ENCODE measurements at regions not wholly inside any gene's neighbourhood (a gene's known extent, or its start where the extent isn't known, plus 50 kb on each side); places are given as distances from the start of the nearest gene placed in this dataset.
"Not testable (repeated sequence)": the region's sequence is repeated elsewhere in the genome, so short reads cannot be mapped to it uniquely, and the experiment has no call there.

- Mint-ChIP-seq H3K9me3 (peaks cover under 1 to 12% (median 6%) of the 10 kb centered on the region in 7 donors), H3K27ac (no peak overlapping the region), H3K4me3 (no peak overlapping the region), H3K4me1 (peaks cover 5 to 8% (median 5%) of the 10 kb centered on the region in 3 donors), H3K27me3 (peaks cover 22 to 46% (median 32%) of the 10 kb centered on the region in 3 donors), H3K36me3 (no peaks in the 10 kb centered on the region)
- no peak for ATAC-seq (ENCODE audit: low read depth in 2 of 2)
- DNase-seq = no peak
Observed at GRCh38 chr6:40139447-40139846, 205.2 kb upstream of the MOCS1 start.

GRCh38 chr6:40138273-40138720 lies 204.0 kb upstream of the MOCS1 start:
- Mint-ChIP-seq H3K27ac (no peak overlapping the region), H3K4me1 (peaks cover 5 to 8% (median 5%) of the 10 kb centered on the region in 3 donors), H3K27me3 (peaks cover 22 to 46% (median 32%) of the 10 kb centered on the region in 3 donors), H3K36me3 (no peaks in the 10 kb centered on the region), H3K9me3 (peaks cover 0 to 12% (median 6%) of the 10 kb centered on the region in 7 donors), H3K4me3 (no peak overlapping the region)
- ATAC-seq (ENCODE audit: low read depth in 2 of 2) (no peak), DNase-seq (no peak)

- no peak overlapping the region for H3K4me3 Mint-ChIP-seq
- H3K36me3 Mint-ChIP-seq = no peaks in the 10 kb centered on the region
- ATAC-seq (ENCODE audit: low read depth in 2 of 2) (no peak), DNase-seq (no peak)
- peaks cover 5 to 8% (median 5%) of the 10 kb centered on the region in 3 donors for H3K4me1 Mint-ChIP-seq
- peak overlapping the region in 1 of 6 donors; percentile 16 for H3K27ac Mint-ChIP-seq
- H3K27me3 Mint-ChIP-seq = peaks cover 3 to 26% (median 19%) of the 10 kb centered on the region in 3 donors
- peaks cover 0 to 12% (median 4%) of the 10 kb centered on the region in 7 donors for H3K9me3 Mint-ChIP-seq
Observed at GRCh38 chr6:40135491-40136072, 201.3 kb upstream of the MOCS1 start.

- not testable (repeated sequence) for DNase-seq; H3K4me1 Mint-ChIP-seq; H3K4me3 Mint-ChIP-seq; H3K36me3 Mint-ChIP-seq; ATAC-seq (ENCODE audit: low read depth in 2 of 2)
- peaks cover 8 to 22% (median 8%) of the 10 kb centered on the region in 3 donors for H3K27me3 Mint-ChIP-seq
- H3K27ac Mint-ChIP-seq = peak overlapping the region in 1 of 6 donors; percentile 49
- H3K9me3 Mint-ChIP-seq = peaks cover 2 to 12% (median 7%) of the 10 kb centered on the region in 7 donors
Observed at GRCh38 chr6:40133981-40134380, 199.7 kb upstream of the MOCS1 start.

GRCh38 chr6:40131675-40132074 lies 197.4 kb upstream of the MOCS1 start:
- Mint-ChIP-seq H3K9me3 (peaks cover 2 to 7% (median 7%) of the 10 kb centered on the region in 7 donors), H3K27ac (no peak overlapping the region), H3K27me3 (peaks cover 8 to 22% (median 10%) of the 10 kb centered on the region in 3 donors), H3K4me3 (no peak overlapping the region), H3K4me1 (peaks cover 5 to 8% (median 5%) of the 10 kb centered on the region in 3 donors), H3K36me3 (no peaks in the 10 kb centered on the region)
- ATAC-seq (ENCODE audit: low read depth in 2 of 2) = no peak
- DNase-seq = no peak

GRCh38 chr6:40128127-40128526 lies 193.9 kb upstream of the MOCS1 start:
- Mint-ChIP-seq H3K36me3 (no peaks in the 10 kb centered on the region), H3K27ac (no peak overlapping the region), H3K4me1 (no peaks in the 10 kb centered on the region), H3K4me3 (no peak overlapping the region), H3K27me3 (peaks cover 5 to 33% (median 32%) of the 10 kb centered on the region in 3 donors), H3K9me3 (peaks cover 0 to 3% (median 0%) of the 10 kb centered on the region in 7 donors)
- DNase-seq (no peak), ATAC-seq (ENCODE audit: low read depth in 2 of 2) (no peak)

GRCh38 chr6:40125680-40126394 lies 191.6 kb upstream of the MOCS1 start:
- no peaks in the 10 kb centered on the region for H3K36me3 Mint-ChIP-seq
- no peak for ATAC-seq (ENCODE audit: low read depth in 2 of 2)
- H3K4me1 Mint-ChIP-seq = no peaks in the 10 kb centered on the region
- DNase-seq = no peak
- peaks cover 0 to 3% (median 0%) of the 10 kb centered on the region in 7 donors for H3K9me3 Mint-ChIP-seq
- H3K27ac Mint-ChIP-seq = no peak overlapping the region
- peaks cover 5 to 33% (median 32%) of the 10 kb centered on the region in 3 donors for H3K27me3 Mint-ChIP-seq
- H3K4me3 Mint-ChIP-seq = no peak overlapping the region

GRCh38 chr6:40124924-40125323 lies 190.7 kb upstream of the MOCS1 start:
- Mint-ChIP-seq H3K36me3 (no peaks in the 10 kb centered on the region), H3K4me1 (no peaks in the 10 kb centered on the region), H3K27me3 (peaks cover under 1 to 35% (median 33%) of the 10 kb centered on the region in 3 donors), H3K9me3 (peaks cover 0 to 2% (median 0%) of the 10 kb centered on the region in 7 donors), H3K27ac (no peak overlapping the region), H3K4me3 (no peak overlapping the region)
- no peak for DNase-seq
- no peak for ATAC-seq (ENCODE audit: low read depth in 2 of 2)

- peaks cover 26 to 35% (median 33%) of the 10 kb centered on the region in 3 donors for H3K27me3 Mint-ChIP-seq
- H3K4me3 Mint-ChIP-seq = no peak overlapping the region
- peaks cover 0 to 5% (median 0%) of the 10 kb centered on the region in 7 donors for H3K9me3 Mint-ChIP-seq
- no peak for ATAC-seq (ENCODE audit: low read depth in 2 of 2)
- no peaks in the 10 kb centered on the region for H3K36me3 Mint-ChIP-seq
- H3K27ac Mint-ChIP-seq = no peak overlapping the region
- no peak for DNase-seq
- no peaks in the 10 kb centered on the region for H3K4me1 Mint-ChIP-seq
Observed at GRCh38 chr6:40116832-40117231, 182.6 kb upstream of the MOCS1 start.

GRCh38 chr6:40112350-40112749 lies 178.1 kb upstream of the MOCS1 start:
- ATAC-seq (ENCODE audit: low read depth in 2 of 2) (no peak), DNase-seq (no peak)
- H3K4me1 Mint-ChIP-seq = no peaks in the 10 kb centered on the region
- H3K27ac Mint-ChIP-seq = no peak overlapping the region
- H3K9me3 Mint-ChIP-seq = peaks cover 2 to 24% (median 7%) of the 10 kb centered on the region in 7 donors
- H3K36me3 Mint-ChIP-seq = no peaks in the 10 kb centered on the region
- no peak overlapping the region for H3K4me3 Mint-ChIP-seq
- H3K27me3 Mint-ChIP-seq = peaks cover 34 to 53% (median 35%) of the 10 kb centered on the region in 3 donors

GRCh38 chr6:40108736-40109135 lies 174.5 kb upstream of the MOCS1 start:
- no peak for ATAC-seq (ENCODE audit: low read depth in 2 of 2)
- Mint-ChIP-seq H3K27ac (no peak overlapping the region), H3K9me3 (peaks cover 2 to 32% (median 11%) of the 10 kb centered on the region in 7 donors), H3K27me3 (peaks cover 35 to 47% (median 42%) of the 10 kb centered on the region in 3 donors), H3K36me3 (no peaks in the 10 kb centered on the region), H3K4me1 (no peaks in the 10 kb centered on the region), H3K4me3 (no peak overlapping the region)
- no peak for DNase-seq

- DNase-seq (no peak), ATAC-seq (ENCODE audit: low read depth in 2 of 2) (no peak)
- Mint-ChIP-seq H3K4me1 (no peaks in the 10 kb centered on the region), H3K9me3 (peaks cover 5 to 38% (median 14%) of the 10 kb centered on the region in 7 donors), H3K27me3 (peaks cover 23 to 39% (median 27%) of the 10 kb centered on the region in 3 donors), H3K36me3 (no peaks in the 10 kb centered on the region), H3K4me3 (no peak overlapping the region), H3K27ac (no peak overlapping the region)
Observed at GRCh38 chr6:40106840-40107239, 172.6 kb upstream of the MOCS1 start.

GRCh38 chr6:40098774-40099173 lies 164.5 kb upstream of the MOCS1 start:
- H3K36me3 Mint-ChIP-seq = no peaks in the 10 kb centered on the region
- peaks cover 0 to 17% (median 4%) of the 10 kb centered on the region in 7 donors for H3K9me3 Mint-ChIP-seq
- ATAC-seq (ENCODE audit: low read depth in 2 of 2) = no peak
- H3K27me3 Mint-ChIP-seq = peaks cover 19 to 37% (median 22%) of the 10 kb centered on the region in 3 donors
- DNase-seq = no peak
- no peak overlapping the region for H3K4me3 Mint-ChIP-seq
- no peak overlapping the region for H3K27ac Mint-ChIP-seq
- no peaks in the 10 kb centered on the region for H3K4me1 Mint-ChIP-seq

- Mint-ChIP-seq H3K27ac (no peak overlapping the region), H3K4me1 (no peaks in the 10 kb centered on the region), H3K4me3 (no peak overlapping the region), H3K27me3 (peaks cover 13 to 33% (median 29%) of the 10 kb centered on the region in 3 donors), H3K36me3 (peaks cover 0 to 7% of the 10 kb centered on the region in 2 donors), H3K9me3 (peaks cover 0 to 9% (median 4%) of the 10 kb centered on the region in 7 donors)
- DNase-seq (no peak), ATAC-seq (ENCODE audit: low read depth in 2 of 2) (no peak)
Observed at GRCh38 chr6:40097590-40097989, 163.3 kb upstream of the MOCS1 start.
